Erythroblast (primary cell): ENCODE measurements at regions not wholly inside any gene's neighbourhood (a gene's known extent, or its start where the extent isn't known, plus 50 kb on each side); places are given as distances from the start of the nearest gene placed in this dataset.
"Not testable (repeated sequence)": the region's sequence is repeated elsewhere in the genome, so short reads cannot be mapped to it uniquely, and the experiment has no call there.

Experiments used
- DNase-seq, 2 experiments: peaks; one replicate each; lab custom pipeline; 2025; lab: John Stamatoyannopoulos, UW
- GATA1 ChIP-seq: IDR thresholded peaks from 2 replicates; pipeline ENCODE4 v1.6.1; 2011; ENCODE audit warnings: low read depth, mild to moderate bottlenecking, control low read depth, low read length, moderate library complexity
- POLR2A ChIP-seq: IDR thresholded peaks from 2 replicates; pipeline ENCODE4 v1.6.1; 2011; ENCODE audit warnings: mild to moderate bottlenecking, low read length

DNA sequence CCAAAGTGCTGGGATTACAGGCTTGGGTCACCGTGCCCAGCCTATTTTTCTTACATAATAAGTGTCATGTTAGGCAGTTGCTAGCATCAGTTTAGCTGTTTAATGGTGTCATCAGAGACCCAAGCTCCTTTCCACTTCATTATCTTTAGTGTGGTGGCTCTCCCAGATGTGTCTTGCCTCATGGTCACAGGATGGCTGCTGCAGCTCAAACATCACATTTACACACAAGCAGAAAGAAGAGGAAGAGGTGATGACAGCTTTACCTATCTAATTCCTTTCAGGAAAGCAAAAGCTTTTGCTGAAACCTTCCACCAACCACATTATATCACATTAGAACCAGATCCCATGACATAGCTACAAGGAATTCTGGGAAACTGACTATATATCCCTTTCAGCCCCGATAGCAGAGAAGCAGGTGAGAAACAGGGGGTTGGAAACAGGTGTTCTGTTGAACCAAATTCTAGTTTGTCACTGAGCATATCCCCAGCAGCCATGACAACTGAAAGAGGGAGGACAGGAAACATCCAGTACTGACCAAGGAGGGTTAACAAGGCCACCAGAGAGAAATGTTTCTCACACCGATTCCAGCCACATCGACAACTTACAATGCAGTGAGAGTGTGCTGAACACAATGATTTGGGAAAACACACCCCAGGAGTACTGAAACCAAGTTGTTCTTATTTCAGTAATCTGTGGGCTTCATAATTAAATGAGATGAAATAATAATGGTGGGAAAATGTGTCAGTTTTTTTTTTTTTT lies 617.0 kb downstream of the UQCRFS1 start:
- no peak for DNase-seq

DNA sequence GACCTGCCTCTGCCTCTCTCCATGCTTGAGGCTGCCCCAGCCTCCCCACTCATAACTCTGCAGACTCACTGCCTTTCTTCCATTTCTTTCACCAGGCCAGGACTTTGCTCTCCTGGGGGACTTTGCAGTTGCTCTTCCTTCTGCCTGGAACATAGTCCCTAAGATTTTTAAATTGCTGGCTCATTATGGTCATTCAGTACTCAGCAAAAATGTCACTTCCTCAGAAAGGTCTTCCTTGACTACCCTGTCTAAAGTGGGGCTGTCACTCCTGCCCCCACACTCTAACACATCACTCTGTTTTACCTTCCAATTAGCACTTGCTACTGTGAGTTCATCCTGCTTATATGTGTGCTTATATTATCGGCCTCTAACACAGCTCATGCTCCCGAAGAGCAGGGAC lies 618.2 kb downstream of the UQCRFS1 start:
- TF ChIP-seq GATA1, result no peak
- TF ChIP-seq POLR2A, result no peak
- no peak for DNase-seq

More for the DNA sequence above, 617.0 kb downstream of the UQCRFS1 start:
- TF ChIP-seq POLR2A (no peak), GATA1 (no peak)

DNA sequence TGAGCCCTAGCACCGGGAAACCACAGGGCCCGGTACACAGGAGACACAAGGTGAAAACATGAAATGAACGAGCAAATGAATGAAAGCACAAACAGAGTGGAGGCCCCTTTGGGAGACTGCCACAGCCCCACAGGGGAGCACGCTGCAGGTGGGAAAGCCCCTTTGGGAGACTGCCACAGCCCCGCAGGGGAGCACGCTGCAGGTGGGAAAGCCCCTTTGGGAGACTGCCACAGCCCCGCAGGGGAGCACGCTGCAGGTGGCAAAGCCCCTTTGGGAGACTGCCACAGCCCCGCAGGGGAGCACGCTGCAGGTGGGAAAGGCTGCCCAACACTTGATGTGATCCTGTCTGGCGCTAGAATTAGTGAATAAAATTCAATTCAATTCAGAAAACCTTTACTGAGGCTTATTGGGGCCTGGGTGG lies 623.0 kb downstream of the UQCRFS1 start:
- DNase-seq, result not testable (repeated sequence)

GRCh38 chr19:28586474-28586873 lies 626.5 kb downstream of the UQCRFS1 start:
- TF ChIP-seq GATA1 (no peak), POLR2A (no peak)
- DNase-seq, result no peak

GRCh38 chr19:28585796-28586195 lies 627.2 kb downstream of the UQCRFS1 start:
- DNase-seq, result no peak
- no peak for TF ChIP-seq GATA1
- TF ChIP-seq POLR2A, result no peak

DNA sequence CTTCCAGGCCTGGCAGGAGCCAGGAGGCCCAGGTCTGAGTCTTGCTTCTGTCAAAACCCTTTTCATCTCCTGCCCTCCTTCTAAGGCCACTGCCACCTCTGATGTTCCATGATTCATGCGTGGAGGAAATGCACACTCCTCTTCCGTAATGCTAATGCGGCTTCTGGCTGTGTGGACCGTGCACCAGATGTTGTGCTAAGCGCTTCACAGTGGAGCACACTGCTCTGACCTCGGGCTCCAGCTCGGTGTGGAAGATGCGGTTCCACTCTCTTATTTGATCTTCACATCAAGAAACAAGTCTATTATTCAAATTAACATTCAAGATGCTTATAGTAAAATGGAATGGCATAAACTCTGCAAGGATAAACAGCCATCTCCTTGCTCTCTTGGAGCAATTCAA lies 629.2 kb downstream of the UQCRFS1 start:
- DNase-seq, result no peak
- TF ChIP-seq GATA1 (no peak), POLR2A (no peak)

- no peak for TF ChIP-seq GATA1
- no peak for TF ChIP-seq POLR2A
- no peak for DNase-seq
These were observed 629.7 kb downstream of the UQCRFS1 start for GRCh38 chr19:28583242-28583641.

GRCh38 chr19:28582796-28583195 lies 630.2 kb downstream of the UQCRFS1 start:
- DNase-seq, result no peak
- TF ChIP-seq POLR2A (no peak), GATA1 (no peak)

DNA sequence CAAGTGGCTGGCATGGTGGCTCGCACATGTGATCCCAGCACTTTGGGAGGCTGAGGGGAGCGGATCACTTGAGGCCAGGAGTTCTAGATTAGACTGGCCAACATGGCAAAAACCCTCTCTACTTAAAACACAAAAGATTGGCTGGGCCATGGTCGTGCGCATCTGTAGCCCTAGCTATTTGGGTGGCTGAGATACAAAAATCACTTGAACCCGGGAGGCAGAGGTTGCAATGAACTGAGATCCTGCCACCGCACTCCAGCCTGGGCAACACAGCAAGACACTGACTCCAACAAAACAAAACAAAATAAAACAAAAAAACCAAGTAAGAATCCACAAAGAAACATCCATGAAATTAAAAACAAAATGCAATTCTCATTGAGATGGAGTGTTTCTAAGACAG lies 630.6 kb downstream of the UQCRFS1 start:
- TF ChIP-seq POLR2A, result no peak
- TF ChIP-seq GATA1, result no peak
- no peak for DNase-seq

DNA sequence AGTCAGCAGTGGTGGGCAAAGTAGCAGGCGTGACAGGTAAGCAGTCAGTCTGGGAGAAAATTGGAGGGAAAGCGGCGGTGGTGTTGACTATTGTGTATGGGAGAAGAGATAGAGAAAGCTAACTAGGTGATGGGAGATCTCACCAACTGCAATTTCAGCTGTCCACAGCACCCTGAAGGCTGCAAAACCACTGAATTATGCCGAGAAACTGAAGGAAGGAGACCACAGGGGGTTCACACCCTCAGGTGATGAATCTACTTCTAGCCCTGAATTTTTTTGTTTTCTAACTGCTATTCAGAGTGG lies 631.5 kb downstream of the UQCRFS1 start:
- no peak for DNase-seq
- TF ChIP-seq GATA1, result no peak
- no peak for TF ChIP-seq POLR2A

DNA sequence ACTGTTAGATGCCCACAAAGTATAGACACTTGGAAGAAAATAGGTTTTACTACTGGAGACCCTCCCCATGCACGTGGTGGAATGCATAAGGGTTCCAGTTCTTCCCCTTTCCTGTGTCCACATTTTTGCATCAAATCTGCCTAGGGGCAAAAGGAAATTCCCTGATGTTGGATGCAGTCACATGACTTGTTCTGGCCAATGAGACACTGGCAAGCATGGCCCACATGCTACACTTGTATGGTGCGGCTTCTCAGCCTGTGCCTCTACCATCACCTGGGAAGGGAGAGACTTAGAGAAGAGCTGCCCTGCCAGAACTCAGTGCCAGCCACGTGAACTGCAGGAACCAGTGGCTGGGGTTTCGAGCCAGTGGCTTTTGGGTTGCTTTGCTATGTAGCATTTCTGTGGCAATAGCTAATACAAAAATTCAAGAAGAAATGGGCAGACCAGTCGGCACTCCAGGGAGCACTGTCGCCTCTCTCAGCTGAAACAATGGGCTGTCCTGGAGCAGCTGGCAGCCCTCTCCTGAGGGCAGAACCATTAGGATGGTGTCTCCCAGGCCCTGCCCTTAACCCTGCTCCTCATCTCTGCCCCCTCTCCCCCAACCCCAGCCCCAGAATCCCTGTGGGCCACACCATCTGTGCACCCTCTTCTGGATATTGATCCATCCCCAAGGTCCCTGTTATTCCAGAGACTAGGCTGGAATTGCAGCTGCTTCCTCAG lies 634.0 kb downstream of the UQCRFS1 start:
- no peak for DNase-seq
- no peak for TF ChIP-seq GATA1
- no peak for TF ChIP-seq POLR2A

GRCh38 chr19:28578208-28578607 lies 634.7 kb downstream of the UQCRFS1 start:
- TF ChIP-seq GATA1 (no peak), POLR2A (no peak)

DNA sequence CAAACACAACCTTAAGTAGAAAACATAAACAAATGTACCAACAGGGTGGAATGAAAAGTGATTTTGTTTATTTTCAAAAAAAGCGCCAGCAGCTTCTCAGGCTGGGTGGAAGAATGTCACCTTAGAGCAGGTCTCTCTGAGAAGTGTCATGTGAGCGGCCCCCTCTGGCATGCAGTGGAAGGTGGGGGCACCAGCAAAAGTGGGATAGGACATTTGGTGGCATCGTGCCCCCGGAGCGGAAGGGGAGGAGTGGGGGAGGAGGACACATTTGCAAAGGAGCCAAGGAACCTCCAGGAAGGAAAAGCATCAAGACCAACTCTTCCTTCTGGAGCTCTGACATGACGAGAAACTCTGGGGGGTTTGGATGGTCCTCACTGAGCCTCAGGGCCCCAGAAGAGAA lies 635.3 kb downstream of the UQCRFS1 start:
- TF ChIP-seq POLR2A (no peak), GATA1 (no peak)
- DNase-seq, result no peak

More at GRCh38 chr19:28578208-28578607, 634.7 kb downstream of the UQCRFS1 start:
- no peak for DNase-seq

GRCh38 chr19:28577233-28577632 lies 635.7 kb downstream of the UQCRFS1 start:
- TF ChIP-seq GATA1, result no peak
- no peak for TF ChIP-seq POLR2A
- DNase-seq, result no peak

GRCh38 chr19:28575816-28576215 lies 637.1 kb downstream of the UQCRFS1 start:
- no peak for DNase-seq
- no peak for TF ChIP-seq GATA1
- no peak for TF ChIP-seq POLR2A

DNA sequence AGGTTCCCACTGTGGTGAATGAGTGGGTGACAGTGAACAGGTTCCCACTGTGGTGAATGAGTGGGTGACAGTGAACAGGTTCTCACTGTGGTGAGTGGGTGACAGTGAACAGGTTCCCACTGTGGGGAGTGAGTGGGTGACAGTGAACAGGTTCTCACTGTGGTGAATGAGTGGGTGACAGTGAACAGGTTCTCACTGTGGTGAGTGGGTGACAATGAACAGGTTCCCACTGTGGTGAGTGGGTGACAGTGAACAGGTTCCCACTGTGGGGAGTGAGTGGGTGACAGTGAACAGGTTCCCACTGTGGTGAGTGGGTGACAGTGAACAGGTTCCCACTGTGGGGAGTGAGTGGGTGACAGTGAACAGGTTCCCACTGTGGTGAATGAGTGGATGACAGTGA lies 637.6 kb downstream of the UQCRFS1 start:
- DNase-seq, result not testable (repeated sequence)
